HAP-1 (cell line): ENCODE measurements at regions not wholly inside any gene's neighbourhood (a gene's known extent, or its start where the extent isn't known, plus 50 kb on each side); places are given as distances from the start of the nearest gene placed in this dataset.
"Not testable (repeated sequence)": the region's sequence is repeated elsewhere in the genome, so short reads cannot be mapped to it uniquely, and the experiment has no call there.

Experiments used
- DNase-seq, 2 experiments: peaks; one replicate each; pipeline ENCODE4 v3.0.0-alpha.2; 2016 to 2020; ENCODE audit warnings: low spot score in 2 of 2
- H3K27me3 ChIP-seq: fragments of 250-450 bp; sonication (Bioruptor Pico); 2 replicates; pipeline ENCODE4 v1.5.1; 2020; ENCODE audit warnings: low read depth, mild to moderate bottlenecking, moderate library complexity
- H3K36me3 ChIP-seq: fragments of 250-450 bp; sonication (Bioruptor Pico); replicated peaks from 2 replicates; pipeline ENCODE4 v1.5.1; 2020; ENCODE audit warnings: mild to moderate bottlenecking
- H3K4me1 ChIP-seq: fragments of 250-450 bp; sonication (Bioruptor Pico); 2 replicates; pipeline ENCODE4 v1.5.1; 2020; ENCODE audit warnings: mild to moderate bottlenecking
- H3K4me3 ChIP-seq: fragments of 250-450 bp; sonication (Bioruptor Pico); 2 replicates; pipeline ENCODE4 v1.5.1; 2020; ENCODE audit warnings: mild to moderate bottlenecking, moderate library complexity
- H3K9me3 ChIP-seq: fragments of 250-450 bp; sonication (Bioruptor Pico); 2 replicates; pipeline ENCODE4 v1.5.1; 2020; ENCODE audit warnings: mild to moderate bottlenecking, moderate library complexity
- in situ Hi-C: fragments of 300-500 bp; cut with MboI; formaldehyde crosslinking; loops from 3 replicates; pipeline ENCODE4 v1.14.3; 2020; ENCODE audit warnings: low sequenced_read_pairs, inconsistent platforms, mixed read lengths

DNA sequence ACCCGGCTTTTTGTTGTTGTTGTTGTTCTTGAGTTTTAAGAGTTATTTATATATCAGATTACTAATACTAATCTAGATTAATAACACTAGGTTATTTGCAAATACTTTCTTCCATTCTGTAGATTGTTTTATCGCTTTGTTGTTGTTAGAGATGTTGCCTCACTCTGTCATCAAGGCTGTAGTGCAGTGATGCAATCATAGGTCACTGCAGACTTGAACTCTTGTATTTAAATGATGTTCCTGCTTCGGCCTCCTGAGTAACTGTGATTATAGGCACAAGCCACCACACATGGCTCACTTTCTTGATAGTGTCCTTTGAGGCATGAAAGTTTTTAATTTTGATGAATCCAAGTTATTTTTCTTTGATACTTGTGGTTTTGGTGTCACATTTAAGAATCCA is 129.0 kb downstream of the VSIG4 start:
- Histone ChIP-seq H3K4me1 (no peaks in the 10 kb centered on the region), H3K4me3 (no peak overlapping the region), H3K27me3 (no peaks in the 10 kb centered on the region), H3K9me3 (no peaks in the 10 kb centered on the region), H3K36me3 (no peaks in the 10 kb centered on the region)
- in situ Hi-C loops = no loop called here
- no peak for DNase-seq

DNA sequence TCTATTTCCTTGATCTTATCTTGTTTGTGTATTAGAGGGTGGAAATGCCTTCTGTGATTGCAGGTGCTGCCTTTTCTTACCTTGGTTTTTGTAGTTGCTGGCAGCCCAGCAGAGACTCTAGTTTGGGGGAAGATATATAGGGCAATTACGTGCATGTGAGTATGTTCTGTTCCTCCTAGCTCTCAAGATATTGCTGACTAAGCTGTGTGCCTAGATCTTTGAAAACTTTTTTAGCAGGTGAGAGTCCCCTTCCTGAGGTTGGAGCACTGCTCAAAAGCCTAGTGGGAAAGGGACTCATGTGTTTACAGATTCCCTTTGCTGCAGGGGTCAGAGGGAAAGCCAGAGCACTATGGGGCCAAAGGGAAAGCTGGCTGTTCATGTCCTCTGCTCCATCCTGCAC is 136.1 kb downstream of the VSIG4 start:
- Histone ChIP-seq H3K4me3 (no peak overlapping the region), H3K36me3 (no peaks in the 10 kb centered on the region), H3K9me3 (no peaks in the 10 kb centered on the region), H3K27me3 (no peaks in the 10 kb centered on the region), H3K4me1 (no peaks in the 10 kb centered on the region)
- in situ Hi-C loops = no loop called here
- DNase-seq = no peak

GRCh38 chrX:65902011-65902410 is 137.9 kb downstream of the VSIG4 start:
- in situ Hi-C loops = no loop called here
- Histone ChIP-seq H3K4me1 (no peaks in the 10 kb centered on the region), H3K36me3 (no peaks in the 10 kb centered on the region), H3K4me3 (no peak overlapping the region), H3K27me3 (no peaks in the 10 kb centered on the region), H3K9me3 (no peaks in the 10 kb centered on the region)
- DNase-seq = no peak

- no peak for DNase-seq
- Histone ChIP-seq H3K36me3 (no peaks in the 10 kb centered on the region), H3K4me3 (no peak overlapping the region), H3K27me3 (no peaks in the 10 kb centered on the region), H3K9me3 (no peaks in the 10 kb centered on the region), H3K4me1 (no peaks in the 10 kb centered on the region)
- in situ Hi-C loops = no loop called here
Observed at GRCh38 chrX:65900850-65901844, 138.7 kb downstream of the VSIG4 start.

DNA sequence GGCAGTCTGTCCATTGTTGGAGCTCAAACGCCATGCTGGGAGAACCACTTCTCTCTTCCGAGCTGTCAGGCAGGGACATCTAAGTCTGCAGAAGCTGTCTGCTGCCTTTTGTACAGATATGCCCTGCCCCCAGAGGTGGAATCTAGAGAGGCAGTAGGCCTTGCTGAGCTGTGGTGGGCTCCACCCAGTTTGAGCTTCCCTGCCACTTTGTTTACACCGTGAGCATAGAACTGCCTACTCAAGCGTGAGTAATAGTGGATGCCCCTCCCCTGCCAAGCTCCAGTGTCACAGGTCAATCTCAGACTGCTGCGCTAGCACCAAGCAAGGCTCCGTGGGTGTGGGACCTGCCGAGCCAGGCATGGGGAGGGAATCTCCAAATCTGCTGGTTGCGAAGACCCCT is 145.7 kb downstream of the VSIG4 start:
- Histone ChIP-seq H3K36me3 (no peaks in the 10 kb centered on the region), H3K9me3 (no peaks in the 10 kb centered on the region; the same call in 1 of the 2 replicates), H3K27me3 (no peaks in the 10 kb centered on the region), H3K4me1 (no peaks in the 10 kb centered on the region), H3K4me3 (no peak overlapping the region)
- DNase-seq = no peak
- in situ Hi-C loops = no loop called here

- in situ Hi-C loops, DNase-seq: not testable (repeated sequence)
Observed at GRCh38 chrX:65891817-65892216, 148.1 kb downstream of the VSIG4 start.

GRCh38 chrX:65888150-65888549 is 151.7 kb downstream of the VSIG4 start:
- in situ Hi-C loops = not testable (repeated sequence)

More at GRCh38 chrX:65891817-65892216, 148.1 kb downstream of the VSIG4 start:
- H3K4me3 ChIP-seq, H3K27me3 ChIP-seq, H3K9me3 ChIP-seq, H3K4me1 ChIP-seq, H3K36me3 ChIP-seq: not testable (repeated sequence)

GRCh38 chrX:65883556-65883955 is 156.3 kb downstream of the VSIG4 start:
- no peak for DNase-seq
- Histone ChIP-seq H3K9me3 (no peaks in the 10 kb centered on the region), H3K4me1 (no peaks in the 10 kb centered on the region), H3K4me3 (no peak overlapping the region), H3K27me3 (no peaks in the 10 kb centered on the region), H3K36me3 (no peaks in the 10 kb centered on the region)
- in situ Hi-C loops = no loop called here

More at GRCh38 chrX:65888150-65888549, 151.7 kb downstream of the VSIG4 start:
- H3K4me3 ChIP-seq, H3K36me3 ChIP-seq, DNase-seq, H3K27me3 ChIP-seq, H3K4me1 ChIP-seq, H3K9me3 ChIP-seq: not testable (repeated sequence)

- no peaks in the 10 kb centered on the region for H3K4me1 ChIP-seq
- no peaks in the 10 kb centered on the region for H3K9me3 ChIP-seq
- DNase-seq = no peak
- H3K4me3 ChIP-seq = no peak overlapping the region
- no peaks in the 10 kb centered on the region for H3K27me3 ChIP-seq
- H3K36me3 ChIP-seq = no peaks in the 10 kb centered on the region
- in situ Hi-C loops = no loop called here
Observed at GRCh38 chrX:65879977-65880799, 159.7 kb downstream of the VSIG4 start.

DNA sequence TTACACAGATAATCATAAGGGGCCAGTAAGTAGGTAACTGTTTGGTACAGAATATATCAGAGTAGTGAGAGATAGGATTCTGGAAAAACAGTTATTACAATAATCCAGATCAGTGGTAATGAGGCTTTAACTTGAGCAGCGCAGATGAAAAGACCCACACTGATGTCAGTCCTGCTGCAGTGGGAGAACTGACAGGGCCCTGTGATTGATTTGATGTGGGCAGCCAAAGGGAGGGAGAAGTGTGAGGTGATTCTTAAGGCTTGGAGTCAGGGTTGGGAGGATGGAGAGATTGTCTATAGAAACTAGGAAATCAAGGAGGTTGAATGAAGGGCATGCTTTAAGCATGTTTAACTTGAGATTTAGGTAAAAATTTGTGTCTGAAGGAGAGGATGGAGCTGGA is 161.4 kb downstream of the VSIG4 start:
- in situ Hi-C loops = no loop called here
- Histone ChIP-seq H3K27me3 (no peaks in the 10 kb centered on the region), H3K9me3 (no peaks in the 10 kb centered on the region), H3K36me3 (no peaks in the 10 kb centered on the region), H3K4me1 (no peaks in the 10 kb centered on the region), H3K4me3 (no peak overlapping the region)
- no peak for DNase-seq

DNA sequence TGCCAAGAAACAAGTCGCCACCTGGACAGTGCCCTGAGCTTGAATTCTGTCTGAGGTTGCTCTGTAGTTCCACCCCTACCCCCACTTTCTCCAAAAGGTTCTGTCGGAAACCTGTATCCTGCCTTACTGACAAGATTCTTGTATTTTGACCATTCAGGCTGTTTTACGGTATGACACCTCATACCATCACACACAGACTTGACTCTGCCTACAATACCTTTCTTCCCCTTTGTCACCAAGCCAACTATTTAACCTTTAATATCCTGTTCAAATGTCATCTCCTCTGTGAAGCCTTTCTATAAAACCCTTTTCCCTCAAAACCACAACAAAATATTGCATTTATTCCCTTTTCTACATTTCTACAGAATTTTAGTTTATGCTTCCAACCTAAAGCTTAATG is 161.9 kb downstream of the VSIG4 start:
- no peaks in the 10 kb centered on the region for H3K4me1 ChIP-seq
- DNase-seq = no peak
- no peaks in the 10 kb centered on the region for H3K27me3 ChIP-seq
- H3K36me3 ChIP-seq = no peaks in the 10 kb centered on the region
- in situ Hi-C loops = no loop called here
- H3K4me3 ChIP-seq = no peak overlapping the region
- no peaks in the 10 kb centered on the region for H3K9me3 ChIP-seq

GRCh38 chrX:65875614-65876013 is 164.3 kb downstream of the VSIG4 start:
- H3K27me3 ChIP-seq, DNase-seq, in situ Hi-C loops: not testable (repeated sequence)

GRCh38 chrX:65874765-65875164 is 165.1 kb downstream of the VSIG4 start:
- Histone ChIP-seq H3K9me3 (no peaks in the 10 kb centered on the region), H3K4me1 (no peaks in the 10 kb centered on the region), H3K4me3 (no peak overlapping the region), H3K36me3 (no peaks in the 10 kb centered on the region), H3K27me3 (no peaks in the 10 kb centered on the region)
- DNase-seq = no peak
- in situ Hi-C loops = no loop called here

More at GRCh38 chrX:65875614-65876013, 164.3 kb downstream of the VSIG4 start:
- H3K4me3 ChIP-seq, H3K9me3 ChIP-seq, H3K36me3 ChIP-seq, H3K4me1 ChIP-seq: not testable (repeated sequence)

DNA sequence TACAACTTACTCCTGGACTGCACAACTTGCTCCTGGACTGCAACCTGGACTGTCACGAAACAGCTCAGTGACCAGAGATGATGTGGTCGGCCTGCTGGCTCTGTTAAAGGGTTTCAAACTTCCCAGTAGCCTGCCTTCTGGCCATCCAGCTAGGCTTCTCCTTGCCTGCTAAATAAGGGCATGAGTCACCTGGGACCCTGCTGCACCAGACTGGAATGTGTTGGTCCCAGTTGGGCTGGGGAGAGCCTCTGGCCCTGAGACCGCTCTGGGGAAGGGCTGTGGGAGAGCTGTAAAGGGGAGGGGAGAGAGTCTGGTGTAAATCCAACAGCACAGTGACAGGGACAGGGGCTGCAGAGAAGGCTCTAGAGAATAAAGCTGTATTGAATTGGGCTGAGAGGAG is 165.8 kb downstream of the VSIG4 start:
- DNase-seq = no peak
- Histone ChIP-seq H3K36me3 (no peaks in the 10 kb centered on the region), H3K9me3 (no peaks in the 10 kb centered on the region), H3K27me3 (no peaks in the 10 kb centered on the region), H3K4me1 (no peaks in the 10 kb centered on the region), H3K4me3 (no peak overlapping the region)
- in situ Hi-C loops = no loop called here
